Adrenal gland (tissue), 9 donors: ENCODE measurements at regions not wholly inside any gene's neighbourhood (a gene's known extent, or its start where the extent isn't known, plus 50 kb on each side); places are given as distances from the start of the nearest gene placed in this dataset.

Experiments used
- DNase-seq, 7 donors: peaks; one replicate each; pipeline ENCODE4 v3.0.0-alpha.2; 2019 to 2020
- H3K27ac ChIP-seq, 5 donors: fragments of 200-600 bp; sonication (generic) in 4 of 5; 1 replicate in 3 of 5; 2 replicates in 2 of 5; pipeline versions ENCODE4 v1.5.1 to v1.8.0; 2016 to 2020; ENCODE audit warnings: mild to moderate bottlenecking in 1 of 5
- H3K27me3 ChIP-seq: fragments of 200-600 bp; 2 replicates; pipeline ENCODE4 v1.8.0; 2021
- H3K36me3 ChIP-seq, 2 donors: fragments of 200-600 bp; replicated peaks in 1 of 2; 1 replicate in 1 of 2; 2 replicates in 1 of 2; pipeline versions ENCODE4 v1.5.1 to v1.8.0; 2018 to 2022
- H3K4me1 ChIP-seq, 2 donors: fragments of 200-600 bp; replicated peaks in 1 of 2; 1 replicate in 1 of 2; 2 replicates in 1 of 2; pipeline versions ENCODE4 v1.5.1 to v1.8.0; 2018 to 2021
- H3K4me3 ChIP-seq, 4 donors: fragments of 200-600 bp; sonication (generic) in 3 of 4; one replicate each; pipeline ENCODE4 v1.5.1; 2016 to 2018
- H3K9me3 ChIP-seq, 3 donors: fragments of 200-600 bp; sonication (generic) in 1 of 3; replicated peaks in 1 of 3; 1 replicate in 2 of 3; 2 replicates in 1 of 3; pipeline versions ENCODE4 v1.5.1 to v1.8.0; 2016 to 2021
- CTCF ChIP-seq, 6 experiments: fragments of 450-650 bp in 4 of 6; fragments of 200-600 bp in 2 of 6; sonication (generic) in 1 of 6; IDR thresholded peaks; 1 replicate in 5 of 6; 2 replicates in 1 of 6; pipeline versions ENCODE4 v1.5.1 to v1.8.0; 2016 to 2021; ENCODE audit warnings: antibody characterized with exemption in 6 of 6, mild to moderate bottlenecking in 2 of 6, moderate library complexity in 1 of 6
- POLR2A ChIP-seq, 2 donors: fragments of 450-650 bp; IDR thresholded peaks; one replicate each; pipeline ENCODE4 v1.6.1; 2017; ENCODE audit warnings: antibody characterized with exemption in 2 of 2, mild to moderate bottlenecking in 2 of 2, moderate library complexity in 1 of 2
- WGBS, 4 donors: extraction: QIAGEN DNeasy Blood & Tissue Kit in 2 of 4; methylation state at CpG; one replicate each; pipeline versions ENCODE4 v1.1.5 to v1.1.7; 2013 to 2017; 5-methylcytosine and 5-hydroxymethylcytosine counted together
- intact Hi-C, 2 donors: fragments of 100-400 bp; cut with DNase I; formaldehyde crosslinking; loops; one replicate each; pipeline versions ENCODE4 v1.14.1 to v1.15.0; 2022 to 2023
- donor health status: healthy with polysubstance abuse.
- donor health status: Bipolar disorder and iron deficiency.
- donor health status: DM: yes; HTN: yes; CAD: no.
- donor health status: DM: no; HTN: no; CAD: no.
- donor health status: DM: no; HTN: no; CAD: no.

- no peak overlapping the region for H3K4me3 ChIP-seq
Observed at GRCh38 chr10:92761571-92761970, 71.8 kb downstream of the HHEX start.

GRCh38 chr10:92763634-92764155 lies 73.9 kb downstream of the HHEX start:
- Histone ChIP-seq H3K4me1 (peaks cover 0 to 11% of the 10 kb centered on the region in 2 donors), H3K4me3 (no peak overlapping the region), H3K27ac (no peak overlapping the region), H3K9me3 (no peaks in the 10 kb centered on the region), H3K27me3 (no peaks in the 10 kb centered on the region), H3K36me3 (no peaks in the 10 kb centered on the region)
- no peak for TF ChIP-seq CTCF (IDR thresholded peaks at IDR 0.05)
- TF ChIP-seq POLR2A (IDR thresholded peaks at IDR 0.05) = no peak
- intact Hi-C loops = no loop called here
- no peak for DNase-seq
- 89 to 97% (median 94%) methylated on average over 4 of the region's 4 CpGs for WGBS, 4 donors

More at GRCh38 chr10:92761571-92761970, 71.8 kb downstream of the HHEX start:
- 93 to 97% (median 94%) methylated on average over 4 of the region's 4 CpGs for WGBS, 4 donors
- intact Hi-C loops = no loop called here
- H3K4me1 ChIP-seq = peaks cover 0 to 15% of the 10 kb centered on the region in 2 donors
- no peaks in the 10 kb centered on the region for H3K9me3 ChIP-seq
- no peak for DNase-seq
- TF ChIP-seq CTCF (IDR thresholded peaks at IDR 0.05) (no peak), POLR2A (IDR thresholded peaks at IDR 0.05) (no peak)
- no peaks in the 10 kb centered on the region for H3K27me3 ChIP-seq
- no peak overlapping the region for H3K27ac ChIP-seq
- no peaks in the 10 kb centered on the region for H3K36me3 ChIP-seq

GRCh38 chr10:92766451-92766850 lies 76.7 kb downstream of the HHEX start:
- H3K36me3 ChIP-seq = no peaks in the 10 kb centered on the region
- H3K27ac ChIP-seq = no peak overlapping the region
- no peaks in the 10 kb centered on the region for H3K27me3 ChIP-seq
- intact Hi-C loops = no loop called here
- no peaks in the 10 kb centered on the region for H3K4me1 ChIP-seq
- H3K9me3 ChIP-seq = no peaks in the 10 kb centered on the region
- TF ChIP-seq CTCF (IDR thresholded peaks at IDR 0.05) (no peak), POLR2A (IDR thresholded peaks at IDR 0.05) (no peak)
- WGBS, 4 donors = 93 to 97% (median 96%) methylated on average over 2 of the region's 2 CpGs
- DNase-seq = no peak
- H3K4me3 ChIP-seq = no peak overlapping the region

GRCh38 chr10:92768104-92768503 lies 78.3 kb downstream of the HHEX start:
- H3K27ac ChIP-seq = no peak overlapping the region
- no peaks in the 10 kb centered on the region for H3K36me3 ChIP-seq
- DNase-seq = no peak
- H3K27me3 ChIP-seq = no peaks in the 10 kb centered on the region
- no peaks in the 10 kb centered on the region for H3K4me1 ChIP-seq
- WGBS, 4 donors = 86 to 93% (median 89%) methylated on average over 1 of the region's 1 CpG
- no peak overlapping the region for H3K4me3 ChIP-seq
- TF ChIP-seq CTCF (IDR thresholded peaks at IDR 0.05) = no peak
- no peak for TF ChIP-seq POLR2A (IDR thresholded peaks at IDR 0.05)
- no peaks in the 10 kb centered on the region for H3K9me3 ChIP-seq
- intact Hi-C loops = no loop called here
